HG03175 (cell line): ENCODE measurements at regions not wholly inside any gene's neighbourhood (a gene's known extent, or its start where the extent isn't known, plus 50 kb on each side); places are given as distances from the start of the nearest gene placed in this dataset.

Experiments
- ATAC-seq: cut with Tn5 transposase; IDR thresholded peaks from one replicate; pipeline ENCODE4 v1.9.1; 2021; ENCODE audit warnings: mild to moderate bottlenecking, moderate library complexity; ENCODE audit not compliant: unreplicated experiment

GRCh38 chr1:221067721-221068120 lies 188.5 kb downstream of the HLX start:
- ATAC-seq, result no peak

- ATAC-seq, result peak; percentile 91
These were observed 190.1 kb downstream of the HLX start for GRCh38 chr1:221069178-221069903.

- ATAC-seq, result no peak
These were observed 190.7 kb downstream of the HLX start for GRCh38 chr1:221069986-221070385.

GRCh38 chr1:221071777-221072176 lies 192.5 kb downstream of the HLX start:
- ATAC-seq, result no peak

GRCh38 chr1:221072214-221072613 lies 193.0 kb downstream of the HLX start:
- ATAC-seq, result no peak

- no peak for ATAC-seq
These were observed 195.1 kb downstream of the HLX start for GRCh38 chr1:221074332-221074731.

- ATAC-seq, result no peak
These were observed 196.7 kb downstream of the HLX start for GRCh38 chr1:221075911-221076310.

GRCh38 chr1:221076391-221076811 lies 197.2 kb downstream of the HLX start:
- ATAC-seq, result no peak

GRCh38 chr1:221078260-221078965 lies 199.2 kb downstream of the HLX start:
- ATAC-seq, result no peak

- ATAC-seq, result no peak
These were observed 204.7 kb downstream of the HLX start for GRCh38 chr1:221083902-221084301.

- no peak for ATAC-seq
These were observed 205.4 kb downstream of the HLX start for GRCh38 chr1:221084681-221085080.

GRCh38 chr1:221085701-221086375 lies 206.6 kb downstream of the HLX start:
- no peak for ATAC-seq

GRCh38 chr1:221087919-221088318 lies 208.7 kb downstream of the HLX start:
- ATAC-seq, result no peak

GRCh38 chr1:221089273-221089672 lies 210.0 kb downstream of the HLX start:
- no peak for ATAC-seq

GRCh38 chr1:221089803-221090202 lies 210.6 kb downstream of the HLX start:
- no peak for ATAC-seq

- ATAC-seq, result no peak
These were observed 214.9 kb downstream of the HLX start for GRCh38 chr1:221093903-221094791.

GRCh38 chr1:221097479-221098281 lies 218.4 kb downstream of the HLX start:
- ATAC-seq, result no peak

GRCh38 chr1:221098471-221099405 lies 219.5 kb downstream of the HLX start:
- ATAC-seq, result no peak
